ENCODE measurements at regions not wholly inside any gene's neighbourhood (a gene's known extent, or its start where the extent isn't known, plus 50 kb on each side); places are given as distances from the start of the nearest gene placed in this dataset.

GRCh38 chr9:13529321-13530104 is 250.0 kb upstream of the MPDZ start:
- Histone ChIP-seq H3K4me3 (no peak overlapping the region), H3K4me1 (ENCODE audit: control insufficient read depth in 1 of 2, low read depth in 2 of 2) (peaks cover 0 to 13% of the 10 kb centered on the region in 2 donors), H3K27me3 (replicated peaks; ENCODE audit: insufficient read depth) (no peaks in the 10 kb centered on the region), H3K36me3 (no peaks in the 10 kb centered on the region), H3K9me3 (peaks cover 4% of the 10 kb centered on the region), H3K27ac (no peak overlapping the region)
- DNase-seq (ENCODE audit: low spot score) (no peak), ATAC-seq (ENCODE audit: insufficient number of reproducible peaks, low FRiP score, low read depth) (no peak)
- TF ChIP-seq CTCF (IDR thresholded peaks at IDR 0.05) = no peak

GRCh38 chr9:13524245-13524644 is 244.8 kb upstream of the MPDZ start:
- peaks cover 0 to 4% of the 10 kb centered on the region in 2 donors for H3K4me1 ChIP-seq (ENCODE audit: control insufficient read depth in 1 of 2, low read depth in 2 of 2)
- no peak for TF ChIP-seq CTCF (IDR thresholded peaks at IDR 0.05)
- no peaks in the 10 kb centered on the region for H3K9me3 ChIP-seq
- no peaks in the 10 kb centered on the region for H3K36me3 ChIP-seq
- H3K4me3 ChIP-seq = no peak overlapping the region
- no peak for ATAC-seq (ENCODE audit: insufficient number of reproducible peaks, low FRiP score, low read depth)
- no peak overlapping the region for H3K27ac ChIP-seq
- no peaks in the 10 kb centered on the region for H3K27me3 ChIP-seq (replicated peaks; ENCODE audit: insufficient read depth)
- no peak for DNase-seq (ENCODE audit: low spot score)

GRCh38 chr9:13520069-13520468 is 240.6 kb upstream of the MPDZ start:
- Histone ChIP-seq H3K9me3 (no peaks in the 10 kb centered on the region), H3K4me1 (ENCODE audit: control insufficient read depth in 1 of 2, low read depth in 2 of 2) (peaks cover 0 to 4% of the 10 kb centered on the region in 2 donors), H3K36me3 (no peaks in the 10 kb centered on the region), H3K27ac (no peak overlapping the region), H3K27me3 (replicated peaks; ENCODE audit: insufficient read depth) (no peaks in the 10 kb centered on the region), H3K4me3 (peak overlapping the region; percentile 36)
- DNase-seq (ENCODE audit: low spot score) (no peak), ATAC-seq (ENCODE audit: insufficient number of reproducible peaks, low FRiP score, low read depth) (no peak)
- TF ChIP-seq CTCF (IDR thresholded peaks at IDR 0.05) = no peak

GRCh38 chr9:13513716-13514444 is 234.4 kb upstream of the MPDZ start:
- Histone ChIP-seq H3K27ac (no peak overlapping the region), H3K36me3 (no peaks in the 10 kb centered on the region), H3K9me3 (no peaks in the 10 kb centered on the region), H3K27me3 (replicated peaks; ENCODE audit: insufficient read depth) (no peaks in the 10 kb centered on the region), H3K4me1 (ENCODE audit: control insufficient read depth in 1 of 2, low read depth in 2 of 2) (peaks cover 7 to 13% of the 10 kb centered on the region in 2 donors), H3K4me3 (no peak overlapping the region)
- no peak for TF ChIP-seq CTCF (IDR thresholded peaks at IDR 0.05)
- DNase-seq (ENCODE audit: low spot score) = no peak
- ATAC-seq (ENCODE audit: insufficient number of reproducible peaks, low FRiP score, low read depth) = no peak

- Histone ChIP-seq H3K9me3 (no peaks in the 10 kb centered on the region), H3K4me3 (no peak overlapping the region), H3K4me1 (ENCODE audit: control insufficient read depth in 1 of 2, low read depth in 2 of 2) (peaks cover 8 to 19% of the 10 kb centered on the region in 2 donors), H3K27ac (no peak overlapping the region), H3K36me3 (no peaks in the 10 kb centered on the region), H3K27me3 (replicated peaks; ENCODE audit: insufficient read depth) (no peaks in the 10 kb centered on the region)
- DNase-seq (ENCODE audit: low spot score) (no peak), ATAC-seq (ENCODE audit: insufficient number of reproducible peaks, low FRiP score, low read depth) (no peak)
- no peak for TF ChIP-seq CTCF (IDR thresholded peaks at IDR 0.05)
Measured at GRCh38 chr9:13513286-13513685, 233.8 kb upstream of the MPDZ start.

Measured in thoracic aorta (tissue), 2 donors.